ENCODE measurements at regions not wholly inside any gene's neighbourhood (a gene's known extent, or its start where the extent isn't known, plus 50 kb on each side); places are given as distances from the start of the nearest gene placed in this dataset.
A peak's percentile ranks its signal among the peaks of the same experiment; 100 is the strongest.

DNA sequence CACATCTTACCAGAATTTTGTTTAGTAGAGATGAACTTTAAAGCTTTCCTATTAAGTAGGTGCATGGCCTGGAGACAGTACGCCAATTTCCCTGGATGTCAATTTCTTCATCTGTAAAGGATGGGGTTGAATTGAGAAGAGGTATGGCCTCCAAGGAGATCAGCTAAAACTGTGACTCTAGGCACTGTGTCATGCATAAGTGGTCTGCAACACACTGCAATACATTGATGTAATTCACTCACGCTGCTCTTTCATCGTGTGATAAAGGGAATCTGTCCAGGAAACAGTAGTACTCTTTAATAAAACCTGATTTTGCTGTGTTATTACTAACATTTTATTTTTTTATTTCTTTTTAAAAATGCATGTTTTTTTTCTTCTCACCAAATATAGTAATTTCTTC, 795.8 kb downstream of the DIAPH3 start (continued):
- TF ChIP-seq, protein P1, sequence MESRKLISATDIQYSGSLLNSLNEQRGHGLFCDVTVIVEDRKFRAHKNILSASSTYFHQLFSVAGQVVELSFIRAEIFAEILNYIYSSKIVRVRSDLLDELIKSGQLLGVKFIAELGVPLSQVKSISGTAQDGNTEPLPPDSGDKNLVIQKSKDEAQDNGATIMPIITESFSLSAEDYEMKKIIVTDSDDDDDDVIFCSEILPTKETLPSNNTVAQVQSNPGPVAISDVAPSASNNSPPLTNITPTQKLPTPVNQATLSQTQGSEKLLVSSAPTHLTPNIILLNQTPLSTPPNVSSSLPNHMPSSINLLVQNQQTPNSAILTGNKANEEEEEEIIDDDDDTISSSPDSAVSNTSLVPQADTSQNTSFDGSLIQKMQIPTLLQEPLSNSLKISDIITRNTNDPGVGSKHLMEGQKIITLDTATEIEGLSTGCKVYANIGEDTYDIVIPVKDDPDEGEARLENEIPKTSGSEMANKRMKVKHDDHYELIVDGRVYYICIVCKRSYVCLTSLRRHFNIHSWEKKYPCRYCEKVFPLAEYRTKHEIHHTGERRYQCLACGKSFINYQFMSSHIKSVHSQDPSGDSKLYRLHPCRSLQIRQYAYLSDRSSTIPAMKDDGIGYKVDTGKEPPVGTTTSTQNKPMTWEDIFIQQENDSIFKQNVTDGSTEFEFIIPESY (IDR thresholded peaks at IDR 0.05): no peak
- TF ChIP-seq, protein P2, sequence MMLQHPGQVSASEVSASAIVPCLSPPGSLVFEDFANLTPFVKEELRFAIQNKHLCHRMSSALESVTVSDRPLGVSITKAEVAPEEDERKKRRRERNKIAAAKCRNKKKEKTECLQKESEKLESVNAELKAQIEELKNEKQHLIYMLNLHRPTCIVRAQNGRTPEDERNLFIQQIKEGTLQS (IDR thresholded peaks at IDR 0.05): no peak
- TF ChIP-seq FOXA2 (IDR thresholded peaks at IDR 0.05) (no peak), GABPA (IDR thresholded peaks at IDR 0.05 in 1 of 2, conservative IDR thresholded peaks at IDR 0.05 in 1 of 2) (no peak), TAF1 (conservative IDR thresholded peaks at IDR 0.05) (no peak), FOXA1 (IDR thresholded peaks at IDR 0.05) (no peak)

DNA sequence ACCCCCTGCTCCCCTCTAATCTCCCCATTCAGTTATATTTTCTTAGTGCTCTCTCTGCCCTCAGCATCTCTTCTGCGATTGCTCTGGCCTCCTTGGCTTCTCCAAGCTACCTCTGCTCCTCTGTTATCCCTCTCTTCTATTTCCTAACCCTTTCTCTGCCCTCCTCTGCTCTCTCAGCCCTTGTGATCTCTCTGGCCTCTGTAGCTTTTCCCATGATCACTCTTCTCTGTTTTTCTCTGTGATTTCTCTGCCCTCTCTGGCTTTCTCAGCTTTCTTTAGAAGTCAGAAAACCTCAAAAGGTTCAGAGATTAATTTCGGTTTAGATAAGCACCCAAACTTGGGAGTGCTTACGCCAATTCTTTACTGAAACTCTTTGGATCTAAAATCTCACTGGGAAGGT, 795.0 kb downstream of the DIAPH3 start:
- 59% methylated on average over 3 of the region's 3 CpGs for WGBS
- H3K27ac ChIP-seq (ENCODE audit: low read depth in 1 of 2, low read length in 2 of 2): peak overlapping the region in 1 of 2 donors; percentile 24
- H3K4me1 ChIP-seq (ENCODE audit: control insufficient read depth in 4 of 4, insufficient read depth in 4 of 4, low read length in 3 of 4): no peaks in the 10 kb centered on the region
- H3K4me3 ChIP-seq (ENCODE audit: low read depth in 1 of 3, low read length in 3 of 3): no peak overlapping the region
- H3K9ac ChIP-seq (ENCODE audit: low read depth in 1 of 2, low read length in 2 of 2): peak overlapping the region in 1 of 2 donors; percentile 9
- DNase-seq (ENCODE audit: low spot score): no peak
- H3K27me3 ChIP-seq (ENCODE audit: control insufficient read depth in 4 of 4, insufficient read depth in 4 of 4, low read length in 3 of 4): no peaks in the 10 kb centered on the region
- no peaks in the 10 kb centered on the region for H3K9me3 ChIP-seq (ENCODE audit: control insufficient read depth in 4 of 4, low read length in 3 of 4)
- TF ChIP-seq, protein P2 (IDR thresholded peaks at IDR 0.05): no peak
- TF ChIP-seq NR2F2 (IDR thresholded peaks at IDR 0.05): peak; percentile 81
- no peak for TF ChIP-seq HNF4A (conservative IDR thresholded peaks at IDR 0.05)
- H3K36me3 ChIP-seq (ENCODE audit: control insufficient read depth in 4 of 4, insufficient read depth in 3 of 4, low read depth in 1 of 4, low read length in 3 of 4): no peaks in the 10 kb centered on the region

DNA sequence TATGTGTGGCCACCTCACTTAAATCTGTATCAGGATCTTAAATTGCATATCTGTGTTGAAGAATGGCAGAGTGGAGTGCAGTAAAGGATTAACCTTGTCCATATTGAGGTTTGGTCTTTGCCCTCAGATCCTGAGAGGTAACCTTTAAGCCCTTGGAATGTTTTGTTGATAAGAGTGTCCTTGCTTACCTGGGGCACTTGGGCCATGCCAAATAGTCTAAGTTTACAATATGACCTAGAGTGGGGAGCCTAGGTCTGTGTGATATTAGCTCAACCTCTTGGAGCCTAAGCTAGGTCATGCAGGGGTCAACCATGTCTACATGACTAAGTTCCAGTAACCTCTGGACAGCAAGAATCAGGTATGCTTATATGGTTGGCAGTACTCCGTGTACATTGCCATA, 792.5 kb downstream of the DIAPH3 start:
- WGBS: 93% methylated on average over 1 of the region's 1 CpG
- no peak overlapping the region for H3K27ac ChIP-seq (ENCODE audit: low read depth in 1 of 2, low read length in 2 of 2)
- no peaks in the 10 kb centered on the region for H3K36me3 ChIP-seq (ENCODE audit: control insufficient read depth in 4 of 4, insufficient read depth in 3 of 4, low read depth in 1 of 4, low read length in 3 of 4)
- H3K4me1 ChIP-seq (ENCODE audit: control insufficient read depth in 4 of 4, insufficient read depth in 4 of 4, low read length in 3 of 4): no peaks in the 10 kb centered on the region
- no peak overlapping the region for H3K9ac ChIP-seq (ENCODE audit: low read depth in 1 of 2, low read length in 2 of 2)
- DNase-seq (ENCODE audit: low spot score): no peak
- H3K9me3 ChIP-seq (ENCODE audit: control insufficient read depth in 4 of 4, low read length in 3 of 4): no peaks in the 10 kb centered on the region
- no peak overlapping the region for H3K4me3 ChIP-seq (ENCODE audit: low read depth in 1 of 3, low read length in 3 of 3)
- TF ChIP-seq RAD21 (IDR thresholded peaks at IDR 0.05) (no peak), FOXA1 (IDR thresholded peaks at IDR 0.05) (no peak), HNF4G (IDR thresholded peaks at IDR 0.05) (no peak), YY1 (IDR thresholded peaks at IDR 0.05) (no peak), RXRA (IDR thresholded peaks at IDR 0.05) (no peak), NR2F2 (IDR thresholded peaks at IDR 0.05) (no peak)
- TF ChIP-seq, protein P3, sequence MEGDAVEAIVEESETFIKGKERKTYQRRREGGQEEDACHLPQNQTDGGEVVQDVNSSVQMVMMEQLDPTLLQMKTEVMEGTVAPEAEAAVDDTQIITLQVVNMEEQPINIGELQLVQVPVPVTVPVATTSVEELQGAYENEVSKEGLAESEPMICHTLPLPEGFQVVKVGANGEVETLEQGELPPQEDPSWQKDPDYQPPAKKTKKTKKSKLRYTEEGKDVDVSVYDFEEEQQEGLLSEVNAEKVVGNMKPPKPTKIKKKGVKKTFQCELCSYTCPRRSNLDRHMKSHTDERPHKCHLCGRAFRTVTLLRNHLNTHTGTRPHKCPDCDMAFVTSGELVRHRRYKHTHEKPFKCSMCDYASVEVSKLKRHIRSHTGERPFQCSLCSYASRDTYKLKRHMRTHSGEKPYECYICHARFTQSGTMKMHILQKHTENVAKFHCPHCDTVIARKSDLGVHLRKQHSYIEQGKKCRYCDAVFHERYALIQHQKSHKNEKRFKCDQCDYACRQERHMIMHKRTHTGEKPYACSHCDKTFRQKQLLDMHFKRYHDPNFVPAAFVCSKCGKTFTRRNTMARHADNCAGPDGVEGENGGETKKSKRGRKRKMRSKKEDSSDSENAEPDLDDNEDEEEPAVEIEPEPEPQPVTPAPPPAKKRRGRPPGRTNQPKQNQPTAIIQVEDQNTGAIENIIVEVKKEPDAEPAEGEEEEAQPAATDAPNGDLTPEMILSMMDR (IDR thresholded peaks at IDR 0.05; ENCODE audit: low read depth, low read length, missing input control): no peak
- TF ChIP-seq, protein P4, sequence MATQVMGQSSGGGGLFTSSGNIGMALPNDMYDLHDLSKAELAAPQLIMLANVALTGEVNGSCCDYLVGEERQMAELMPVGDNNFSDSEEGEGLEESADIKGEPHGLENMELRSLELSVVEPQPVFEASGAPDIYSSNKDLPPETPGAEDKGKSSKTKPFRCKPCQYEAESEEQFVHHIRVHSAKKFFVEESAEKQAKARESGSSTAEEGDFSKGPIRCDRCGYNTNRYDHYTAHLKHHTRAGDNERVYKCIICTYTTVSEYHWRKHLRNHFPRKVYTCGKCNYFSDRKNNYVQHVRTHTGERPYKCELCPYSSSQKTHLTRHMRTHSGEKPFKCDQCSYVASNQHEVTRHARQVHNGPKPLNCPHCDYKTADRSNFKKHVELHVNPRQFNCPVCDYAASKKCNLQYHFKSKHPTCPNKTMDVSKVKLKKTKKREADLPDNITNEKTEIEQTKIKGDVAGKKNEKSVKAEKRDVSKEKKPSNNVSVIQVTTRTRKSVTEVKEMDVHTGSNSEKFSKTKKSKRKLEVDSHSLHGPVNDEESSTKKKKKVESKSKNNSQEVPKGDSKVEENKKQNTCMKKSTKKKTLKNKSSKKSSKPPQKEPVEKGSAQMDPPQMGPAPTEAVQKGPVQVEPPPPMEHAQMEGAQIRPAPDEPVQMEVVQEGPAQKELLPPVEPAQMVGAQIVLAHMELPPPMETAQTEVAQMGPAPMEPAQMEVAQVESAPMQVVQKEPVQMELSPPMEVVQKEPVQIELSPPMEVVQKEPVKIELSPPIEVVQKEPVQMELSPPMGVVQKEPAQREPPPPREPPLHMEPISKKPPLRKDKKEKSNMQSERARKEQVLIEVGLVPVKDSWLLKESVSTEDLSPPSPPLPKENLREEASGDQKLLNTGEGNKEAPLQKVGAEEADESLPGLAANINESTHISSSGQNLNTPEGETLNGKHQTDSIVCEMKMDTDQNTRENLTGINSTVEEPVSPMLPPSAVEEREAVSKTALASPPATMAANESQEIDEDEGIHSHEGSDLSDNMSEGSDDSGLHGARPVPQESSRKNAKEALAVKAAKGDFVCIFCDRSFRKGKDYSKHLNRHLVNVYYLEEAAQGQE (IDR thresholded peaks at IDR 0.05): no peak
- H3K27me3 ChIP-seq (ENCODE audit: control insufficient read depth in 4 of 4, insufficient read depth in 4 of 4, low read length in 3 of 4): no peaks in the 10 kb centered on the region
